C4-2B (cell line): ENCODE measurements at regions not wholly inside any gene's neighbourhood (a gene's known extent, or its start where the extent isn't known, plus 50 kb on each side); places are given as distances from the start of the nearest gene placed in this dataset.
"Not testable (repeated sequence)": the region's sequence is repeated elsewhere in the genome, so short reads cannot be mapped to it uniquely, and the experiment has no call there.

ENCODE experiments used
- CTCF ChIP-seq: fragments of 450-650 bp; conservative IDR thresholded peaks from 2 replicates; pipeline ENCODE4 v1.5.1; 2017; ENCODE audit warnings: mild to moderate bottlenecking
- ZFX ChIP-seq: fragments of 450-650 bp; IDR thresholded peaks from 2 replicates; pipeline ENCODE4 v1.6.1; 2017

GRCh38 chr3:162599742-162600141 is 1103.1 kb downstream of the OTOL1 start:
- not testable (repeated sequence) for TF ChIP-seq CTCF, ZFX
